Memory B cell (primary cell): ENCODE measurements at regions not wholly inside any gene's neighbourhood (a gene's known extent, or its start where the extent isn't known, plus 50 kb on each side); places are given as distances from the start of the nearest gene placed in this dataset.
"Not testable (repeated sequence)": the region's sequence is repeated elsewhere in the genome, so short reads cannot be mapped to it uniquely, and the experiment has no call there.

ENCODE experiments used
- ATAC-seq: fragments of 150-1000 bp; cut with Tn5 transposase; 2 replicates; pipeline ENCODE4 v1.10.0; 2021; ENCODE audit warnings: low read depth, mild to moderate bottlenecking, moderate library complexity
- DNase-seq, 2 donors: peaks; one replicate each; pipeline ENCODE4 v3.0.0; 2022; ENCODE audit warnings: low spot score in 2 of 2
- H3K27ac Mint-ChIP-seq: one replicate; pipeline ENCODE4 v1.8.0; 2022; ENCODE audit warnings: mild to moderate bottlenecking, moderate library complexity, mixed read lengths
- H3K27me3 Mint-ChIP-seq: one replicate; pipeline ENCODE4 v1.8.0; 2022; ENCODE audit warnings: mixed read lengths
- H3K36me3 Mint-ChIP-seq: one replicate; pipeline ENCODE4 v1.8.0; 2022; ENCODE audit warnings: mild to moderate bottlenecking, mixed read lengths
- H3K4me1 Mint-ChIP-seq: one replicate; pipeline ENCODE4 v1.8.0; 2022; ENCODE audit warnings: mixed read lengths
- H3K4me3 Mint-ChIP-seq: one replicate; pipeline ENCODE4 v1.8.0; 2022; ENCODE audit warnings: mild to moderate bottlenecking, moderate library complexity, mixed read lengths
- H3K9me3 Mint-ChIP-seq: one replicate; pipeline ENCODE4 v1.8.0; 2022; ENCODE audit warnings: mixed read lengths

DNA sequence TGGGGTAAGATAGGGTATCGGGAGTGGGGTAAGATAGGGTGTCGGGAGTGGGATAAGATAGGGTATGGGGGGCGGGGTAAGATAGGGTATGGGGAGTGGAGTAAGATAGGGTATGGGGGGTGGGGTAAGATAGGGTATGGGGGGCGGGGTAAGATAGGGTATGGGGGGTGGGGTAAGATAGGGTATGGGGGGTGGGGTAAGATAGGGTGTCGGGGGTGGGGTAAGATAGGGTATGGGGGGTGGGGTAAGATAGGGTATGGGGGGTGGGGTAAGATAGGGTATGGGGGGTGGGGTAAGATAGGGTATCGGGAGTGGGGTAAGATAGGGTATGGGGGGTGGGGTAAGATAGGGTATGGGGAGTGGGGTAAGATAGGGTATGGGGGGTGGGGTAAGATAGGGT is 269.5 kb downstream of the TCERG1L start:
- ATAC-seq, H3K4me1 Mint-ChIP-seq, H3K4me3 Mint-ChIP-seq, DNase-seq, H3K36me3 Mint-ChIP-seq, H3K27me3 Mint-ChIP-seq, H3K27ac Mint-ChIP-seq, H3K9me3 Mint-ChIP-seq: not testable (repeated sequence)
